GM19351 (cell line): ENCODE measurements at regions not wholly inside any gene's neighbourhood (a gene's known extent, or its start where the extent isn't known, plus 50 kb on each side); places are given as distances from the start of the nearest gene placed in this dataset.
"Not testable (repeated sequence)": the region's sequence is repeated elsewhere in the genome, so short reads cannot be mapped to it uniquely, and the experiment has no call there.

ENCODE experiments used
- ATAC-seq: cut with Tn5 transposase; IDR thresholded peaks from one replicate; pipeline ENCODE4 v1.9.1; 2021; ENCODE audit warnings: mild to moderate bottlenecking, moderate library complexity; ENCODE audit not compliant: unreplicated experiment

DNA sequence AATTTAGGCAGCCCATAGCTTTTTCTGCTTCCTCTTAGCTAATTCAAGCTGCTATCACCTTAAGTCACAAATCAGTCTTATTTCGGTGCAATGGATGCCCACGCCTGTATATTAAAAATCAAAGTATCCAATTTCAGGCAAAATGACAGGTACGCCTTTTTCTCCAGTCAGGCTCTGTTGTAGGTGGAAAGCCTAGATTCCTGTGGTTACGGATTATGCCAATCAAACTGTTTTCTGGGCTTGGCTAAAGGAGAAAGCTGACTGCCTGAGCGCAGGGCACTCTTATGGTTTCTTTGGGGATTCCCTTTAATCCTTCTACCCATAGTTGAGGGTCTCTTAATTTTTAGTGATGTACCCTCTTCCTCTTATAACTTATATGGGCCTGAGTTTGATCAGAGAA, 550.5 kb downstream of the PDHA2 start:
- ATAC-seq = no peak

DNA sequence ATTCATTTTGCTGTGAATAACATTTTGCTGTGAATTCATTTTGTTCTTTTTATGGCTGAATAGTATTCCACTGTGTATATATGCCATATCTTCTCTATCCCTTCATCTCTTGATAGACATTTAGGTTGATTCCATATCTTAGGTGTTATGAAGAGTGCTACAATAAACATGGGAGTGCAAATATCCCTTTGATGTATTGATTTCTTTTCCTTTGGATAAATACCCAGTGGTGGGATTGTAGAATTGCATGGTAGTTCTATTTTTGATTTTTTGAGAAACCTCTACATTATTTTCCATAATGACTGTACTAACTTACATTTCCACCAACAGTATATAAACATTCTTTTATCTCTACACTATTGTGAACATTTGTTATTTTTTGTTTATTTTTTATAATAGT, 555.9 kb downstream of the PDHA2 start:
- ATAC-seq = no peak

DNA sequence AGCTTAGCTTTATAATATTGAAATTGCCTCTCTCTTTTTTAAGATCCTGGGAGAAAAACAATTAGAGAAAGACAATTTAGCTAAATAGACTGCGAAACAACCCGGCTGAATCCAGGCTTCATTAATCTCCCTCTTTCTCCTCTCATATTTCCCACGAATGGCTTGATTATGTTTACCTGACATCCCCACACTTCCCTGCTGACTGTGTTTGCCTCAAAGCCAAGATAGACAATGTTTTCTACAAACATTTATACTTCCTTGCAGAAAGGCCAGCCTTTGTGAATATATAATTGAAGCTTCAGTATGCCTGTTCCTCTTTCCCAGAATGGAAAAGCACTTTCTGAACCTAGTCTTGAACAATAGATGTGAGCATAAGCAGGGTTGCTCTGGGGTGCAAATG, 566.8 kb downstream of the PDHA2 start:
- ATAC-seq = no peak

DNA sequence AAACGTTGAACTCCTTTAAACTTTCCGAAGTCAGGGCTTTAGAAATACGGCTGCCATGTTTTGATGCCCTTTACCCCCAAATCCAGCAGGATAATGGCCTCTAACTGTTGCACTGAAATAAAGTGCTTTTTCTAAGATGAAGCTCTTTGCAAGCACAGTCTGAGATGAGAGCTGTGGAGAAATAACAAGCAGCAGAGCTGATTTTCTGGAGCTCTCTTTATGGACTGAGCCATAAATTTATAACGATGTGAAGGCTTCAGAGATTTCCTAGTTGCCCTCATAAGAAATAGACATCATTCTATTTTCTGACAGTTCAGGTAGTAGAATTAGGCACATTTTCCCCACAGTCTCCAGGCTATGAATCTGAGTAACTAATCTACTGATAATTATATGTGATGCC, 567.3 kb downstream of the PDHA2 start:
- ATAC-seq = no peak

DNA sequence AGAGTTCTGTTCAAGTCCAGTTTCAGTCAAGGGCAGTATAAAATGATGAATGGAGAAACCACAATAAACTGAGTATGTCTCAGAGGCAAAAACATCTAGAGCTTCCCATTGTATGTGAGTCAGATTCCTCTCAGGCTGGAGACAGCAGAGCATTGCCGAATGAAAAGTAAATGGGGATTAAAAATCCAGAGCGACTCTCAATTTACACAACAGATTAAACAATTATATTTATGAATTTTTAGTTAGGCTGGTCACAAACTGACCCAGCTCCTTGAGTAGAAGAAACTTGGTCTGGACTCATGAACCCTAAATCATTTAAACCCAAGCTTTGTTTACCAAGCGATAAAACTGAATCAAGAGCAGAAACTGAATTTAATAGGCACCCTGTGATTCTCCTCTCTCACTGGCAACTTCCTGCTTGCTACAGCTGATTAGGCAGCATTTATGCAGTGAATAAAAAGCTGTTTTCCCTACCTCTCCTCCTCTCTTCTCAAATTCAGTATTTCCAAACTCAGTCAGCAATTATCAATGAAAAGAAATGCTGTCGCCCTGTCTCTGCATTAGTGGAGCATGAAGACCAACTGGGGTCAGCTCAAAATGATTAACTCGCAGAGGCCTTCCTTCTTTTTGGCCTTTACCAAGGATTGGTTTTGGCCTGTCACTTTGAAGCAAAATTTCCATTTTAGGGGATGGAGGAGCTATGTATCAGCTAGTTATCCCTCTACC, 568.0 kb downstream of the PDHA2 start:
- ATAC-seq = no peak

DNA sequence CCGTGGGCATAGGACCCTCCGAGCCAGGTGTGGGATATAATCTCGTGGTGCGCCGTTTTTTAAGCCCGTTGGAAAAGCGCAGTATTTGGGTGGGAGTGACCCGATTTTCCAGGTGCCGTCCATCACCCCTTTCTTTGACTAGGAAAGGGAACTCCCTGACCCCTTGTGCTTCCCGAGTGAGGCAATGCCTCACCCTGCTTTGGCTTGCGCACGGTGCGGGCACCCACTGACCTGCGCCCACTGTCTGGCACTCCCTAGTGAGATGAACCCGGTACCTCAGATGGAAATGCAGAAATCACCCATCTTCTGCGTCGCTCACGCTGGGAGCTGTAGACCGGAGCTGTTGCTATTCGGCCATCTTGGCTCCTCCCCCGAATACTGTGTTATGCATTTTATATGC, 575.0 kb downstream of the PDHA2 start:
- not testable (repeated sequence) for ATAC-seq

DNA sequence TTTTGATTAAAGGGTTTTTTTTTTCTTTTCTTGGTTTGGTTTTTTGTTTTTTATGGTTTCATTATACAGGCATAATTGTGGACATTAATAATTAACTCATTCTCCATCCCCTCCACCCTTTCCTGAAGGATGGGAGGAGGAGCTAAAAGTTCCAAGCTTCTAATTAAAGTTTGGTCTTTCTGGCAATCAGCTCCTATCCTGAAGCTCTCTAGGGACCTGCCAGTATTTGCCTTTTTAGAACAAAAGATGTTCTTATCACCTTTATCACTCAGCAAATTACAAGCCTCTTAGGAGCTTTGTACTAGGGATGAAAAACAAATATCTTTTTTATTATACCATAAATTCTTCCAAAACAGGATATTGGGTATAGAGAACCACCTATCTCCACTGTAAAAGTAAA, 589.8 kb downstream of the PDHA2 start:
- no peak for ATAC-seq

DNA sequence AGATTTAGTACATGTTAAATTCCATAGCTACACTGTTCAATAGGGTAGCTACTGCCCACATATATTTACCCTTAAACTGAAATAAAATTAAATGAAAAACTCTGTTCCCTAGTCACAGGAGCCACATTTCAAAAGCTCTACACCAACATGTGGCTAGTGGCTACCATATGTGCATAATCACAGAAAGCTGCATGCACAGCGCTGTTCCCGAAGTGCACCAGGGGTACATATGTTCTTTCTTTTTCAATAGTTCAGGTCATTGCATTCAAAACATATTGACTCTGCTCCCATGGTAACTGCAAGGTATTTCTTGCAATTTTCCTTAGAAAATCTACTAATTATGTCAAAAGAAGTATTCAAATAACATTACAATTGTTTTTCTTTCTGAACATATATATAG, 591.2 kb downstream of the PDHA2 start:
- ATAC-seq = no peak

DNA sequence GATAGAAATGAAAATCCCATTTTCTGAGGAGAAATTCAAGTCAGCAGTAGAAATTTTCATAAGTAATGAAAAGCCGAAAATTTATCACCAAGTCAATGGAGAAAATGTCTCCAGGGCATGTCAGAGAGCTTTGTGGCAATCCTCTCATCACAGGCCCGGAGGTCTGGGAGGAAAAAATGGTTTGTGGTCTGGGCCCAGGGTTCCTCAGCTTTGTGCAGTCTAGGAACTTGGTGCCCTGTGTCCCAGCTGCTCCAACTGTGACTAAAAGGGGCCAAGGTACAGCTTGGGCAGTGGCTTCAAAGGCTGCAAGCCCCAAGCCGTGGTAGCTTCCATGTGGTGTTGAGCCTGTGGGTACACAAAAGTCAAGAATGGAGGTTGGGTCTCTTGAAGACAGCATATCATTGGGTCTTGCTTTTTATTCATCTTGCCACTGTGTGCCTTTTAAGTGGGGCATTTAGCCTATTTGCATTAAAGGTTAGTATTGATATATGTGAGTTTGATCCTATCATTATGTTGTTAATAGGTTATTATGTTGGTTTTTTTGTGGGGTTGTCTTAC, 608.5 kb downstream of the PDHA2 start:
- ATAC-seq = no peak

DNA sequence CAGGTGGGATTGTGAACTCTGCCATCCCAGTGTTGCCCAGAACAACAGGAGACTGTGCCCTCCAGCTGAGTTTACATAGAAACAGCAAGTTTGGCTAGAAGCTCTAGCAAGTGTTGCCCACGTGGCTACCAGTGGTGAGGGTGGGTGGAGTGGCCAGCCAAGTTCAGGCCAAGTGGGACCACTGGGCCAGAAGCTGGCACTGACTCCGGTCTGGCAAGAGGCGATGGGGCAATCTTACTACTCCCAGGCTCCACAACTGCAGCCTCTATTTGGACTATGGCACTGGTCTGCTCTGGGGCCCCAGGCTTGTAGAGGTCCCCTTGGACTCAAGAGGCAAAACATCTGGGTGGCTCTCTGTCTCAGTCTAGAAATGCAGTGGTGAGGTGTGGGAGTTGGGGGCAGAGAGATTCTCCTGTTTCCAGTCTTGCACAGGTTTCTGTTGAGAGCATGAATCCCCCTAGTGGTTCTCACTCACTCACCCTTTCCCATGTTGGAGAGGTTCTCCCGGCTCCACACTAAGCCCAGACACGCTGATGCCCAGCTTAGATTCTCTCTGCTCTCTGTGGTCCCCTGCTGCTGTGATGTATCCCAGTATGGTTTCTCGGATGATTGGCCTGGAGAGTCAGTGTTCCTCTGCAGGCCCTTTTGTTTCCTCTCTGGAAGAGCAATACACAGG, 615.3 kb downstream of the PDHA2 start:
- ATAC-seq = no peak

DNA sequence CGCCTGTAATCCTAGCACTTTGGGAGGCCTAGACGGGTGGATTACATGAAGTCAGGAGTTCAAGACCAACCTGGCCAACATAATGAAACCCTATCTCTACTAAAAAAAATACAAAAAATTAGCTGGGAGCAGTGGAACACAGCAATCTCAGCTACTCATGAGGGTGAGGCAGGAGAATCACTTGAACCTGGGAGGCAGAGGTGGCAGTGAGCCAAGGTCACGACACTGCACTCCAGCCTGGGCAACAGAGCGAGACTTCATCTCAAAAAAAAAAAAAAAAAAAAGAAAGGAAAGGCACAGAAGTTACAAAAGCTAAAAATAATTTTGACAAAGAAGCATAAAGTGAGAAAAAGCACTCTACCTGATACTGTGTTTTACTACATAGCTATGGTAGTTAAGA, 618.1 kb downstream of the PDHA2 start:
- not testable (repeated sequence) for ATAC-seq

DNA sequence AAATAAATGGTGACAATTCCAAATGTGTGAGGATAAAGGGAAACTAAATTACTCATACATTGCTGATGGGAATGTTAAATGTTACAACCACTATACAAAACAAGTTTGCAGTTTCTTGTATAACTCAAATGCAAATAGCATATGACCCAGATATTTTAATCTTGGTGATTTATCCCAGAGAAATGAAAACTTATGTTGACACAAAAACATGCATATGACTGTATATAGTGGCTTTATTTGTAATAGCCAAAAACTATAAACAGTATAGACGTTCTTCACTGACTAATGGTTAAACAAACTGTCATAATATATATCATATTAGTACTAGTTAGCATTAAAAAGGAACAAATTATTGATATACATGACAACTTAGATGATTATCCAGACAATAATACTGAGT, 619.2 kb downstream of the PDHA2 start:
- no peak for ATAC-seq

DNA sequence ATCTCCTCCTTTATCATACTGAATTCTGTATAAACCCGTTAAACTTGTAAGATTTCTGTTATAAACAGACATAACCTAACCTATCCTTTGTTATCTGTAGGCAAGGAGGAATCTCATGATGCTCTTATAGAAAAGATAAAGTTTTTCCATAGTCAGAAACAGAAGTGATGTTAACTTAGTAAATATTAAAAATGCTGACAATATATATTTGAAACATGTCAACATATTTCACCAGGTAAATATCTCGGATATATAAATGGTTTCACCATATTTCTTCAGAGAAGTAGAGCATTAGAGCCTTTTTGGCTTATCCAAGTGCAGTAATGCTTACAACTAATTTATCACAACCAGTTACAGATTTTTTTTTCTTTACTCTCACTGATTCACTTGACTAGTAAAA, 625.9 kb downstream of the PDHA2 start:
- no peak for ATAC-seq

DNA sequence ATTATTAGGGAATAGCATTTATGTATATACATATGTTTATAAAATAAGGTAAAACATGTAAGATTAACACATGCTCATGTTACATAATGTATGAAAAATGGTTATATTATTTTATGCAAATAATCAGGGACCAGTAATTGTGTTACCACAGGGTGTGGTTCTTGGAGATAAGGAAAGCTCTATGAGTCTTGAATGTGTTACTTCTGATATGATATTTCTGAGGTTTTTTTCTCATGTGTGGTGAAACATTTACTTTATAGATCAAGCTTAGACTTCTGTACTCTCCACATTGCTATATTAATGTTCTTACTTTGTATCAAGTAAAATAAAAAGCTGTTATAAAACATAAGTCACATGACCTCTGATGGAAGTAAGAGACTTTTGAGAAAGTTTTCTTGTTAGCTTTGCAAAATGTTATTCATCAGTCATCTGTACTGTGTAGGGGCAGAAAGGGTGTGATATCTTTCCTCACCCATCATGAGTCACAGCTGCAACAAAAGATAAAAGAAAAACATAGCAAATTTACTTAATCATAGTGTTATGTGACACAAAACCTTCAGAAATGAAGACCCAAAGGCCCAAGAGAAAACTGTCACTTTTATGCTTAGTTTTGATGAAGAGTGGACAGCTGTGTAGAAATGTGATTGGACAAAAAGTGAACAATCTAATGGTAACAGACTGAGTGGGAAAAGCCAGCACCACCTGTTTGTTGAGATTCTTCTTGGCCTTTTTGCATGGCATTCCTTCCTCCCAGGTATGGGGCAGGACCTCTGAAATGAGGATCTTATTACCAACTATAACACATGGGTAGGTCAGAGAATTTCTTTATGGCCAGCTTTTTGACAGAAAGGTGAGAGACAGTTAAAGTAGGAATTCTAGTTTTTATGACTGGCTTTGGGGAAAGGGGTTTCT, 632.3 kb downstream of the PDHA2 start:
- ATAC-seq = no peak

DNA sequence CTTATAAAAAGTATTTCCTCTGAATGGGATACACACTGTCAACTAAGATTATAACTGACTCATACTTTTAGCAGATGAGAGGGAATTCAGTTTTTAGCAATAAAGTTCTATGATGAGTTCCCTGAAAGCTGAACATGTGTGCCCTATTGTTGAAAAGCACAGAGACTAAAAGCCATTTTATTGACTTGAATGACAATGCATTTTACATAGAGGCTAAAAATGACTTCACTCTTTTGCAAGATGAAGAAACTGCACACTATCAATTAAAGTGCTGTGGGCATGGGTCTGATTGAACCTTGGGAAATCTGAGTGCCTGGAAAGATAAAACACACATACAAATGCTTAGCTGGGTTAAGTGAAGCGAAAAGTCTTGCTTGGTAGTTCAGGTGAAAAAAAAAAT, 633.4 kb downstream of the PDHA2 start:
- ATAC-seq = no peak

DNA sequence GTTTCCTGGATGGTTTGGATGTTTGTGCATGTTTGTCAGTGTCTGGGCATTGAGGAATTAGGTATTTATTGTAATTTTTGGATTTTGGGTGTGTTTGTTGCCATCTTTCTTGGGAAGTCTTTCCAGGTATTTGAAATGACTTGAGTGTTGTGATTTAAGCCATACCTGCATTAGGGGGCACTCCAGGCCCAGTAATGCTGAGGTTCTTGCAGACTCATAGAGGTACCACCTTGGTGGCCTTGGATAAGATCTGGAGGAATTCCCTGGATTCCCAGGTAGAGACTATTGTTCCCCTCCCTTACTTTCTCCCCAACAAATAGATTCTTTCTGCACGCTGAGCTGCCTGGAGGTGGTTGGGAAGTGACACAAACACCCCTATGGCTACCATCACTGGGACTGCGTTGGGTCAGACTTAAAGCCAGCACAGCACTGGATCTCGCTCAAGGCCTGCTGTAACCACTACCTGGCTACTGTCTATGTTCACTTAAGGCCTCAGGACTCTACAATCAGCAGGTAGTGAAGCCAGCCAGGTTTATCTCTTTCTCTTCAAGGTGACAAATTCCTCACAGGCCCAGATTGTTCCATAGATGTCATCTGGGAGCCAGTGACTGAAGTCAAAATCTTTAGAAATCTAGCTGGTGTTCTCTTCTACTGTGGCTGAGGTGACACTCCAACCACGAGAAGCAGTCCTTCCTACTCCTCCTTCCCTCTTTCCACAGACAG, 643.6 kb downstream of the PDHA2 start:
- no peak for ATAC-seq

DNA sequence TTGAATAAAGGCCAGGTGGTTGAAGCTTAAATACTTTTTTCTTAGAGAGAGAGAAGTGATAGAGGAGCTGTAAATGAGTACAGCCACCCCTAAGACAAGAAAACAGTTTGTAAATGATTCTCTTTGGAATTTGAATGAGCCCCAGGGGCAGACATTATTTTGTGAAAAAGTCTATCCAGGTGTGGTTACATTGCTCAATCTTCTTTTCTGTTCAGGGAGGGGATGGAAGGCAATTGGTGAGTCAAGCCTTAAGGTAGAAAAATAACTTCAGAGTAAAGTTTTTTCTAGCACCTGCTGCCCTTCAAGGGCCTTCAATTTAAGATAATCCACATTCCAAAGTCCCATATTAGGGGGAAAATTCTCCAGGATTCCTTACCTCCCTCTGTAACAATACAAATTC, 646.7 kb downstream of the PDHA2 start:
- no peak for ATAC-seq

DNA sequence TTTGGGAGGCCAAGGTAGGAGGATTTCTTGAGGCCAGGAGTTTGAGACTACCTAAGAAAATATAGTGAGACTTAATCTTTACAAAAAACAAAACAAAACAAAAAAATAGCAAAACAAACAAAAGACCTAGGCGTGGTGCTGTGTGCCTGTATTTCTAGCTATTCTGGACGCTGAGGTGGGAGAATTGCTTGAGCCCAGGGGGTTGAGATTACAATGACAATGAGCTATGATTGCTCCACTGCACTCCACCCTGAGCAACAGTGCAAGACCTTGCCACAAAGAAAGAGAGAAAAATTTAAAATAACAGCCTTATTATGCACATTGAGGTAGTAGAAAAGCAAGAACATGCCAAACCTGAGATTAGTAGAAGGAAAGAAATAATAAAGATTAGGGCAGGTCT, 657.7 kb downstream of the PDHA2 start:
- no peak for ATAC-seq

DNA sequence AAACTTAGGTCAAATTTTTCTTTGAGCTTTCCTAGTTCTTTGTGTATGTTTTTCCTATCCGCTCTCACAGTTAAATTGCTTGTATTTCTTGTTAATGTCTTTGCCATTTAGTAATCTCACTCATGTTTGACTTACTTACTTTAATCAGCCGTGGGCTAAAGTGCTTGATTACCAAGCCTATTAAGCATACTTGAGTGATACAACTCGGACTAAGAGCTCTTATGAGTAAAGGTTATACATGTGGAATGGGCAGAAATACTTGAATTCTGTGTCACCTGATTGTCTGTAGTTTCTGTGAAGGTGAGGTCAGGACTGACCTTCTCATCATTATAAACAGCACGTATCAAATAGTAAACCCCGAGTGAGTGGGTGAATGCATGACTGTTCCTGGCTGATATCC, 664.5 kb downstream of the PDHA2 start:
- ATAC-seq = no peak

DNA sequence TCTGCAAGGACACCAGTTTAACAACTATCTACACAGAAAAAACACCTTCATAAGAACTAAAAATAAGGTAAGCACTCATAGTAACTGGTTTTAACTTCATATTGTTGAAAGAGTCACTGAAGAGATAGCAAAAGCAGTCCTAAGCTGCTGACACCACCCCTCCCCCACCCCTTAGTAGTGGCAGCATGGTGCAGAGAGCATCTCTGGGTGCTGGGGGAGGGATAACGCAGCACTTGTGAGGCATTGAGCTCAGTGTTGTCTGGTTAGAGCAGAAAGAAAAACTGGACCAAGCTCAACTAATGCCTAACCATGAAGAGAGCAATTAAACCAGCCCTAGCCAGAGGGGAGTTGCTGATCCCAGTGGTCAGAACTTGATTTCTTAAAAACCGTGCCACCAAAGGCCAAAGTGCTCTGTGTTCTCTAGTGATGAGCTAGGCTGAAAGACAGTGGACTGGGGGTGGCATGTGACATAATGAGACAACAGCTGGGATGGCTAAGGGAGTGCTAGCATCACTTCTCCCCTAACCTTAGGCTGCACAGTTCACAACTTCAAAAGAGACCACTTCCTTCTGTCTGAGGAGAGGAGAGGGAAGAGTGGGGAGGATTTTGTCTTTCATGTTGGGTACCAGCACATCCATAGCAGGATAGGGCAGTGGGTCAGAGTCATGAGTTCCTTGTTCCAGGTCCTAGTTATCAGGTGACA, 669.3 kb downstream of the PDHA2 start:
- no peak for ATAC-seq
